NCI-H1105 (cell line): ENCODE measurements at regions not wholly inside any gene's neighbourhood (a gene's known extent, or its start where the extent isn't known, plus 50 kb on each side); places are given as distances from the start of the nearest gene placed in this dataset.
"Not testable (repeated sequence)": the region's sequence is repeated elsewhere in the genome, so short reads cannot be mapped to it uniquely, and the experiment has no call there.

Source experiments
- DNase-seq: peaks from one replicate; lab custom pipeline; 2025; lab: John Stamatoyannopoulos, UW

DNA sequence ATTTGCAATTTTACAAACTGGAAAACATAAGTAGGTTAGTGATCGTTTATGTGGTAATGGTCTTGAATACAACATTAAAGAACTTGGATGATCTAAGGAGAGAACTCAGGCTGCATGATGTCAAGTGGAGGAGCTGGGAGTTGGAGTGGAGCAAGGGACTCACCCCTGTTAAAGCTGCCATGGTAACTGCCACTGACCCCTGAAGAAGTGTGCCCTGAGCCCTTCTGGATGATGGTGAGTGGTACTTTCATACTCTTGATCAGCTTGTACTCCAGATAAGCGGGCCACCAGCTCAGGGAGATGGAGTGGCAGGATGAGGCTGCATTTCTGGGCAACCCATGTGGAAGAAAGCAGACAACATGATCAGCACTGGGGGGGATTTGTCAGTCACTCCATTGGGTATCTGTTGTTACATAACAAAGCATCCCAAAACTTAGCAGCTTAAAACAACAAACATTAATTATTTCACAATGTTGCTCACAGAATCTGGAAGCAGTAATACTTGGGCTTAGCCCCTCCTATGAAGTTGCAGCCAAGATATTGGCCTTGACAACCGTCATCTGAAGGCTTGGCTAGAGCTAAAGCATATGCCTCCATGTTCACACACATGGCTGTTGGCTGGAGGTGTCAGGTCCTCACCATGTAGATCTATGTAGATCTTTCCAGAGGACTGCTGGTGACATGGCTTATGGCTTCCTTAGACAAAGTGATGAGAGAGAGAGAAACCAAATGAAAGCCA lies 213.8 kb downstream of the DUSP10 start:
- no peak for DNase-seq

DNA sequence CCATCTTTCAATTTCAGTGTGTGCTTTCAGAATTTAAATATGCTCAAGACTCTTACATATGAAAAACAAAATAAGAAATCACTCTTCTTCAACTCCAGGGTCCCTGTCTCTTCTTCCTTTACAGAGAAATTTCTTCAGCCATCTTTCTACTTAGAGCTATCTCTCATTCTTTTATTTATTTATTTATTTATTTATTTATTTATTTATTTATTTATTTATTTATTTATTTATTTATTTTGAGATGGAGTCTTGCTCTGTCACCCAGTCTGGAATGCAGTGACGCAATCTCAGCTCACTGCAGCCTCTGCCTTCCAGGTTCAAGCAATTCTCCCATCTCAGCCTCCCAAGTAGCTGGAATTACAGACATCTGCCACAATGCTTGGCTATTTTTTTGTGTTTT lies 211.7 kb downstream of the DUSP10 start:
- not testable (repeated sequence) for DNase-seq

DNA sequence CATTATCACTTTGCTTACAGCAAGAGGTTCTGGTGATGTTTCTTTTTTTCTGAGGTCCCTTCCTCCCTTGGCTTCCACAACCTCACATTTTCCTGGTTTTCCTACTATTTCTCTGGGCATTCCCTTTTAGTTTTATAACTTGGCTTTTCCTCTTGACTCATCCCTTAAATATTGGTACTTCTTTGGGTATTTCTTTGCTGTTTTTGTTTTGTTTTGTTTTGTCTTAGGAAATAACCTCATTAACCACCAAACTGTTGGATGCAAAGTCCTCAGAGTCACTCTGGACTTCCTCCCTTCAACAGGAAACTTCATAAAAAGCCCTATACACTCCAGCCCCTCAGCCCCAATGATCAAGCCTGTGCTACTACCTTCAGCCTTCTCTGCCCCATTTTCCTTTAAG lies 211.1 kb downstream of the DUSP10 start:
- no peak for DNase-seq

DNA sequence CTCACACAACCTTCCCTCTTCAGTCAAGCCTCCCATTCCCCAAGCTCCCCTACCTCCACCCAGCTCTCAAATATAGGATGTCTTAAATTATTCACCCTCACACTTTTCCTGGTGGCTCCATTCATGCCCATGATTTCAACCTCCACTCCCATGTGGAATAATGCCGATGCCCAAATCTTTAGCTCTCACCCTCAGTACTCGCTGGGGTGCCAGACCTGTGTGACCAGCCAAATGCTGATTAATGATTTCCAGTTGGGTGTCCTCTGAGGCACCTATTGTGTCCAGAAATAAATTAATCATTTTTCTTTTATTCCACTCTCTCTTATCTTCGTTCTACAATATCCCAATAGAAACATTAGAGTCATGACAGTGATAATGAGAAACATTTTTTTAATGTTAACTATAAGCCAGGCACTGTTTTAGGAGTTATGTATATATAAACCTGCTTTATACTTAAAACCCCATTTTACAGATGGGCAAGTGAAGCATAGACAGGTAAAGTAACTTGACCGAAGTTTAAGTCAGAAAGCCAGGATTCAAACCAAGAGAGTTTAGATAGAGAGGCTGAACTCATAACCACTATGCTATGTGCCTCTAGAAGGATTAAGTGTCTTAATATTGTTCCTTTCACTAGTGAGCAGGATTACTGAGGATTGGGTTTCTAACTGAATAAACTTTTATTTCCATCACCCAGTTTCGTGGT lies 209.7 kb downstream of the DUSP10 start:
- no peak for DNase-seq

DNA sequence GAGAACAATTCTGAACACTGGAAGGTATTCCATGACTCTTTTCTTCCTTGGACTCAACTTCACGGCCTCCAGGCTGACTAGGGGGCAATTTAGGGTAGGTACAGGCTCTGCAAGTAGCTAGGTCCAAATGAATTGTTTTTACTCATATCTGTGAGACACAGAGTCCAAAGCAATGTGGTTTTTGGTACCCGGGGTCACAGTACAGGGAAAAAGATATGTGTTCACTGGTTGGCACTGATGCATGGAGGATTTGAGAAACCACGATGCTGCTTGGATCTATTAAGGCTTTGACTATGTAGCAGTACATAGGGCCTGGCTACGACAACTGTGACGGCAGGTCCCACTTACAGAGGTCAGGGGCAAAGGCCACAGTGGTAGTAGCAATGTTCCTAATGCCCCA lies 200.6 kb downstream of the DUSP10 start:
- DNase-seq: no peak

DNA sequence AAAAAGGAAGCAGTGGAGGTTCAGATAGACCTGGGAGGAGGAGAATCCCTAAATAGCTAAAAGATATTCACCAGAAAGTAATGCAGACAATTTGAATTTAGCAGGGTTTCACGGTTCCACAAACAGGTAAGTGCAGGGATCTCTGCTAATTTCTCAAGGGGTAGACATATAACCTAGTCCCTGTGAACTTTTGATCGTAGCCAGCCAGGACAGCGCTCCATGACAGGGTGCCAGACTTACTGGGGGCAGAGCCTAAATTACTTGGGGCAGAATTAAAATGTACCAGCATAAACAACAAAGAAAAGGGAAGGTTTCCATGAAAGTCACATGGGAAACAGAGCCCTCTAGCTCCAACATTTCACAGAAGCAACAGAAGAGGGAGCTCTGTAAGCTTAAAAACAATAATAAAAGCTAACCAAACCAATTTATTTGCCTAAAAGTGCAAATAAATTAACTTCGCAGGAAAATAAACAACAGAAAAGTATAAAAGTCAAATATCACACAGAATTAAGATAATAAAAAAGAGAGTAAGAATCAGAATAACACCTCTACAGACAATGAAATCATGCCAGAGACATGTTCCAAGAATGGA lies 198.3 kb downstream of the DUSP10 start:
- no peak for DNase-seq

DNA sequence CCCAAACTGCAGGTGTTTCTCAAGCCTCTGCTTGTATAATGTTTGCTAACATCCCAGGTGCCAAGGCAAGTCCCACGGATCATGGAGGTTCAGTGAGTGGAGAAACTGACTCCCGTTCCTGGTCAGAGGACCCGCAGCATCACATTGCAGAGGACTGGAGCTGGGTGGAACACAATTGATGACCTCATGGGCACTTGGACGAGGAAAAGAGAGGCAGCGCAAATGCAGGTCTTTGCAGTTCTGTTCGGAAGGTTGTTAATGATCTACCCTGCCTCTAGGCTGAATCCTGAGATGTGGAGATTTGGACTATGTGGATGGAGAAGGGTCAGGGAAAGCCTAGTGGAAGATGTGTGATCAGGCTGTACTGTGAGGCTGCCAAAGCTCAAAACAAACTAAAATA lies 192.9 kb downstream of the DUSP10 start:
- no peak for DNase-seq

DNA sequence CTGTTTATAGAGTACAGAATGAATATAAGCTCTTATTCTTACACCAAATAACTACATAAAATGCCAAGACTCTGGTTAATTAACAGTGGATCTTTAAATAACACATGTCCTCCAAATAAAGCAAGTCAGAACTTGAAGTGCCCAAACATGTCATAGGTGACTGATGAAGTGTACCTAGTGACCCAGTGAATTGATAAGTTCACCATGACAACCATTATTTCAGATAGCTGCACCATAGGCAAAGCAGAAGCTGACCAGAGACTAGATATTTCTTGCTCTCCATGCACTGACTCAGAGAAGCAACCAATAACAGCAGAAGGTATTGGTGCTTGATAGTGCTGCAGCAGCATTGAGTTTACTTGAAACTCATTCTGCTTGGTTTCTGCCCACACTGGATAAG lies 192.1 kb downstream of the DUSP10 start:
- DNase-seq: no peak

DNA sequence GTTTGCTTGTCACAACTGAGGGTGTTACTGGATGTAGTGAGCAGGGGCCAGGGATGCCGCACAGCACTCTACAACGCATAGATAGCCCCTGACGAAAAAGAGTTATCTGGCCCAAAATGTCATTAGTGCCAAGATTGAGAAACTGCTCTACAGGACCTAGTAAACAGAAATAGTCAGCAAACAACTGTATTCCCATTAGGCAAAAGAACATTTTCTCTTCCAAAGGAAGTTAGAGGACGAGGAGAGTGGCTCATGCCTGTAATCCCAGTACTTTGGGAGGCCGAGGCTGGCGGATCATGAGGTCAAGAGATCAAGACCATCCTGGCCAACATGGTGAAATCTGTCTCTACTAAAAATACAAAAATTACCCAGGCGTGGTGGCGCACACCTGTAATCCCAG lies 189.1 kb downstream of the DUSP10 start:
- not testable (repeated sequence) for DNase-seq

DNA sequence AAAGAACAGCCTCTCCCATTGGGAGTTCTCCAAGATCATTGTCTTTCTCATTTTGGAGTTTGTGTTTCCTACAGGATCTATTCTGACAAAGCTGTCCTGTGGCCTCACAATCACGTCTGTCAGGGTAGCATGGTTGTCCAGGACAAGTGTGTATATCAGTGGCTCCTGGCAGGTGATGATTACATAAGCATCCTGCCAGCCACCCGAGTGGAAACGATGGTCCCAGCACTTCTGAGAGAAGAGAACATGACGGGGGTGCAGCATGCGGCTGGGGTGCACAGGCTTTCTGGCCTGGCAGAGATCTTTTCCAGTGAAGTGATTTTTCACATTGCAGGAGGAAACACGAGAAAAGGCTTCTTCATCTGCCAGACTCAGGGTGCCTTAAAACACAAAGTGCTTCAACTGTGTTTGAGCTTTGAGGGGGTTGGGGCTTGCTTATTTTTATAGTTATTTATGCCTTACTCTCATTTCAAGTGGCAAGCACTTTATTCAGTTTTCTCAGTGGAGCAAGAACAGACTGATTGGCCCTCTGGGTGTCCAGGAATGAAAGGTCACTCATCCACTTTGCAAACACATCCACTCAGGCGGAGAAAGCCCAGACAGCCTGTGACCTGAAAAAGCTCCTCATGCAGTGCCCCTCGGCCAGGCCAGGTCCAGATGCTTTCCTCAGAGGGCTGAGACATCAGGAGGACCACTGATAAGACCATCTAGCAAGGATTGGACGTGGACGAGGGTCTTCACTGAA lies 186.0 kb downstream of the DUSP10 start:
- DNase-seq: no peak

DNA sequence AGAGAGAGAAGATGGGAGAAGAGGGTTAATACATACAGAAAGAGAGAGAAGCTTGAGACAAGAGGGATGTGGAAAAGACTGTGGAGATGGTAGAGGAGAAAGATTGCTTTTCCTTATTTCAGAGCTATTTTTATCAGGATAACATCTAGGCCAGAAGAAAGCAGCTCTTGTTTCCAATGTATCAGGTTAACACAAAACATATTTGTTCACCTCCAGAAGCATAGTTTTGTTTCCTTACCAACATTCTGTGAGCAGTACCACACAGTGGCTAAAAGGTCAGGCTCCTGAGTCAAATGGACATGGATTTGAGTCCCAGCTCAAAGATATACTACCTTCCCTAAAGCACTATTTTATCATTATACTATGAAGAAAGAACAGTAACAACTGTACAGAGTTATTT lies 185.5 kb downstream of the DUSP10 start:
- DNase-seq: no peak

DNA sequence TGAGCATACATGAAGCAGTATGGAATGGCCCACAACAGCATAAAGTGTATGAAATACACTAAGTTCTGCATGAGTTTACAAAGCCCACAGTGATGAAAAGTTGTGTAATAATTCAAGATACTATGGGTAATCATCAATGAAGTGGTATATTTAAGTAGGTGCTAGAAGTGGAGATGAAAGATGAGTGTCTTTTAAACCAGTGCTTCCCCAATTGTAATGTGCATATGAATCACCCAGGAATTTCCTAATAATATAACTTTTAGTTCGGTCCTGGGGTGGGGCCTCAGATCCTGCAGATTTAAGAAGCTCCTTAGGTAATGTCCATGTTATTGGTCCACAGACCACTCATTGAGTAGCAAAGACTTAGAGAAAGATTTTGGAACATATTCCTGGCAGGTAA lies 184.9 kb downstream of the DUSP10 start:
- DNase-seq: no peak

DNA sequence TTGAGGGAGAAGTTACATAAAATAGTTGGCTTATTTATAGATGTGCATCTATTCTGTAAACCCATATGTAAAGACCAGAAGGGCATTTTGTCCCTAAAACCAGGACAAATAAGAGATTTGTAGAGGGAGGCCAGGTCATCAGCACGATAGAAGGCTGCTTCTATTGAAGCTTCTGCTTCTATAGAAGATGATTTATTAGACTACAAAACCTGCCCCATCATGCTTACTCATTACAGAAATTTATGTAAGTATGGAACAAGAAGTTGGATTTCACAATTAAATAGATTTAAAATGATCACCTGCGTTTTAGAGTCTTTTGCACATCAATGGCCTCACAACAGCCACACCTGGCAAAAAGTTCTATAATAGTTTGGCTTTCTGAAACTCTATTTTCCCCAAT lies 183.5 kb downstream of the DUSP10 start:
- DNase-seq: no peak

DNA sequence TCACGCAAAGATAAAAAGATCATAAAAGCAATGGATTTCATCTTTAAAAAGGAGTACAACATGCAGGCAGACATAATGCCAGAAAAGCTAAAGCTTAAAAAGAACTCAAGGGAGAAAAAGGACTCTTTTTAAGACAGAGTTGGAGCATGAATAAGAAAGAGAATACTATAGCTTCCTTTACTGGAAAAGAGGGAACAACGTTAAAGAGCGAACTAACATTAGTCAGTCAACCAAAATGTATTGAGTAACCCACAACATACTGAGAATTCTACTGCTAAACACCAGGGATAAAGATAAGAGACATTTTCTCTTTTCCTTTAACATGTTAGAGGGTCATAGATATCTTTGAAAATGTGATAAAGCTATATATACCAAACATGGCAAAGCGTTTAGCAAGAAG lies 182.0 kb downstream of the DUSP10 start:
- no peak for DNase-seq

DNA sequence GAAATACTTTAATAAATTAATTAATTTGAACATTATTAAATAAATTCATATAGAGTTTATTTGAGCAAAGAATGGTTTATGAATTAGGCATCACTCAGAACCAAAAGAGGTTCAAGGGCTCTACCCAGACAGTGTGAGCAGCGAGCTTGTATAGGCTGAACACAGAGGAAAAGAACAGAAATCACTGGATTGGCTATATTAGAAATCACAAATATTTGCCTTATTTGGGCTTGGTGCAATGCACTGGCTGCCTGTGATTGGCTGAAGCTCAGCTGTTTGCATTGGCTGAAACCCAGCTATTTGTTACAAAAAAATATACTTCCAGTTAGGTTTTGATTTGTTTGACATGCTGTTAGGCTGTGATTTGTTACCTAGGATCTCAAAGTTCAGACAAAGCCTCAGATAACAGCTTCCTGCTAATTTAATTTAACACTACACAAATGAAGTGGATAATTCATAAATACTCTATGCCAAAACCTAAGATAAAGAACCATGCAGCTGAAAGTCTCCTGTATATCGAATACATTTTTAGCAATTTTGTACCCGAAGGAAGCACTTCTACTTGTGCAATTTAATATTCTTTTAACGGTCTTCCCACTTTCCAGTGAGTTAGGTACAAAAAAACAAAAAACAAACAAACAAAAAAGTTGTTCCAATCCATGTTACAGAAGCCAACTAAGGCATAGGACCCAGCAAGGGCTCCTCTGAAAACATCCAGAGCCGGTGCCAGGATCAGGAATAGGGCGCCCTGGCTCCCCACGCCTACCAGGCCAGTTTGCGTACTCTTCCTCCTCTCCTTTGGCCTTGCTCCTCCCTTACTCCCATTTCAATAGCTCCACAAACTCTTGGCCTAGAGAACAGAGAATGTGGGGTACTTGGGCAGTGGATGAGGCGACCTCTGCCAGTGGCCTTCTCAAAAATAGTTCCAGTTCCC lies 179.1 kb downstream of the DUSP10 start:
- no peak for DNase-seq

DNA sequence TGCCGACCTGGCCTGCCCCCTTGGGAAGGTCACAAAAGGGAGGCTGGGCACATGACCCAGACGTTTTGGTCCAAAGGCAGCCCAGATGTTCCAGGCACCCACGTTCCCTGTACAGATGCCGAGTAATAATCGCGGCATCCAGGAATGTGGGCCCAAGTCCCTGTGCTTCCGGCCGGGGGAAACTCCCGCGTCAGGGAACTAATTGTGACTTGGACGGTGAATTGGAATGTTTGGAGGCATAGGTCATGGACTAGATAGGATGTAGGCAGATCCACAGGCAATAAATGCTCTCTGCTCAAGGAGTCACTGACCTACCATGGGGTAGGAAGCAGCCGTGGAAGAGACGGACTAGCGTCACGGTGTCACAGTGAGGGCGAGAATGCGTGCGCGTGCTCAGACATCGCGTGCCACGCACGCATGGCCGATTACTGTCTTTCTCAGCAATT lies 178.4 kb downstream of the DUSP10 start:
- no peak for DNase-seq

DNA sequence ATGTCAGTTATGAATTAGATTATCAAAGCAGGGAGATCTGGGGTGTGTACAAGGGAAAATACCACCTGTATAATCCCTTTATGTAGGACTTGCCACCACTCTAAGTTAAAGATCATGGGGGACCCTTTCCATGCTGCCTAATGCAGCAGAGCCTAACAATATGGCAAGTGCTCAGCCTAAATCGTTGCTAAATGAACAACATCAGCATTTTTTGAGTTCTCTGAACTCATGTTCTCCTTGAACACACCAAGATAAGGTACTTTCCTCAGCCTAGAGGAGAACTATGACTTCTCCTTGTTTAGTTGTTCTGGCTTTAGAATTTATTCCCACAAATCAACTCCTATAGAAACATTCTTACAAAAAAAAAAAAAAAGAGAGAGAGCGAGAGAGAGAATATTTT lies 177.0 kb downstream of the DUSP10 start:
- DNase-seq: no peak

DNA sequence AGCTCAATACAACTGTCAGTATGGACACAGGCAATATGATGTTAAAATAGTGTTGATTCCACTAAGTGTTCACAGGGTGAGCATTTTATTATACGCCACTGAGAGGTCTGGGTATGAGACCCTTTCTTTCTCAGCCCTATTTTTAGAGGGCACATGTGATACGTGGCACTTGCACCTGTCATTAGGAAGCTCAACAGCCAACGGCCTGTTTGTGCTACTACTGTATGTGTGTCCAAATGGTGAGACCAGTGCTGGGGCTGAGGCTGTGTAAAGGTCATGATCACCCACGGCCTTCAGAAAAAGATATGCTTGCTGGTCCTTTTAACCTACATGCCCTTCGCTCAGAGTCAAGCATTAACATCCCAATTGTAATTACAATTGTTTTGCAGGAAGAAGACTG lies 176.2 kb downstream of the DUSP10 start:
- no peak for DNase-seq

DNA sequence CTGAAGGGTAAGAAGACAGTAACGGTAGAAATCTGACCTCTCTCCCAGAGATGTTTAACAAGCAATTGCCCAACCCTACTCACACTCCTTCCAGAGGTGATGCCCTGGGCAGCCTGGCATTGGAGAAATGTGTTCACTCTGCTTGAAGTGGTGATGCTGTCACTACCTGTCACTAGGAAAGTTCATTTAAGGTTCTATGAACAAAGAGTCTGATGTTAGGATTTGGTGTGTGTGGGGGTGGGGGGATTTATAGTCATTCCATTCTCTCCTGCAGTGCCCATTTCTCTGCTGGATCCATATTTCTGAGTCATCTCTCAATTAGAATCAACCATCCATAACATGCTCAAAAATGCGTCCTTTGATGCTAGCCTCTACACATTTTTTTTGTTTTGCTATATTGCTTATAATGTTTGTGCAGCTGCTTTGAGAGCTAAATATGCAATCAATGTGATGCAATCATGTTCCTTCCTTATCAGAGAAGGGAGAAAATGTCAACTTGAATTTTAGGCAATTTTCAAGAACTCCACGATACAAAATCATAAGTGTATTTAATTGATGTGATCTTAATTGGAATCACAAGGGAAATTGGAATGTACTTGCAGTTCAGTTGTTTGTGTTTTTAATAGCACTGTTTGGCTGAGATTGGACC lies 173.9 kb downstream of the DUSP10 start:
- DNase-seq: no peak

DNA sequence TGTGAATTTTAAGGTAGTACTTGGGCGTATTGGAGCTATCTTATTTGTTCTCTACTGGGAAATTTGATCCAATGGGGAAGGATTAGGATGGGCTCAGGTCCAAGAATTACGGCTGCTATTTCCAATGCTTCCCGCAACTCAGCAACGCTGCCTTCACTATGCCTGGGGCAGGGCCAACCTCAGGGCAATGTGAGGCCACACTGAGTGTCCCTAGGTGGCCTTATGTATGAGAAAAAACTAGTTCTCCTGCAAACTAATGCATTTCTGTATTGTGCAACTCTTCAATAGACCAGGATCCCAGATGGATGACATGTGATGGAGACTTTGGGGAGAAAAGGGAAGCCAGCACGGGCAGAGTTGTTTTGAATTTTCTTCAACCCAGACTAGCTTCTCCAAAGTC lies 168.1 kb downstream of the DUSP10 start:
- DNase-seq: no peak

DNA sequence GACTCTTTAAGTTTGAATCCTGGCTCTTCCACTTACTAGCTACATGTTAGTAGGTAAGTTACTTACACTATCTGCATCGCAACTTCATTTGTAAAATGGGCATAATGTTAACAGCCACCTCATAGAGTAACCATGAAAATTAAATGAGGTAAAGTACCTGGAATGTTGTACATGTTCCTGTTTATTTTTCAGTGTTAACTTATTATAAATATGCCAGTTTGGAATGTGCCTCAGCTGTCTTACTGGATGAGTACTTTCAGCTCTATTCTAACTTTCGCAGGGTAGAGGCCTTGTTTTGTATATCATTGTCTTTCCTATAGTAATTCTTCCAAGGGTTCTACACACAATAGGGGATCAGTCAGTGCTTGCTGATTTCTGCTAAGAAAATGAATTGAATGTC lies 167.4 kb downstream of the DUSP10 start:
- no peak for DNase-seq
